HG03575 (cell line): ENCODE measurements at regions not wholly inside any gene's neighbourhood (a gene's known extent, or its start where the extent isn't known, plus 50 kb on each side); places are given as distances from the start of the nearest gene placed in this dataset.

Experiments used
- ATAC-seq: cut with Tn5 transposase; IDR thresholded peaks from one replicate; pipeline ENCODE4 v1.9.1; 2021; ENCODE audit not compliant: unreplicated experiment, insufficient number of reproducible peaks, low FRiP score; ENCODE audit errors: extremely low read depth

DNA sequence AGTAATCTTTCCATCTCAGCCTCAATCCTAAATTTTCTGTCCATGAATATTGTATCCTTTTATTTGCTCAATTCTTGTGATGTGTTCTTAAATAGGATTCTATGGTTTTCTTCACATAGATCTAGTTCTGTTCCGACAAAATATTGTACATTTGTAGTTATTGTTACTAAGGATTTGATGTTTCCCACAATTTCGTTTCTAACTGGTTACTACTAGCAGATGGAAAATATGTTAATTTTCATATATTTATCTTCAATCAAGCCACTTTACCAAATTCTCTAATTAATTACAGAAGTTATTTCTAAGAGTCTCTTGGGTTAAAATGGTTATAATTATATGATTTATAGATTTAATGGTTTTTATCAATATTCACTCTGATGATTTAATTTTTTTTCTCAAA is 60.3 kb downstream of the SEC61B start:
- ATAC-seq, result no peak

GRCh38 chr9:99285965-99286364 is 63.9 kb downstream of the SEC61B start:
- no peak for ATAC-seq

DNA sequence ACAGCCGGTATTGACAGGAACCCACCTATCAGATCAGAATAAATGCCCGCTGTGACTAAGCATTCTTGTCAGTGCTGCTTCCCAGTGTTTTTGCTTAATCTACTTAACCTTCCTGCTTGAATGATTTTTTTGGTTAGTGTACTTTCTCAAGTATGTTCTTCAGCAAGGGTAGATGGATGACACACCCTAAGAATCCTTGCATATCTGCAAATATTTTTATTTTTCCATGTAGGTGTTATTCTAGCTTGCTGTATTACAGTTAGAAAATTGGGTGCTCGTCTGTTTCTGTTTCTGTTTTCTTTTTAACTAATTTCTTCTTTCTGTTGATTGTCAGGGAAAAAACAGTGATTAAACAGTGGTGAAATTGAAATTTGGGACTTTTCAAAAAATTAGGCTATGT is 64.5 kb downstream of the SEC61B start:
- ATAC-seq, result no peak

GRCh38 chr9:99287641-99288040 is 65.6 kb downstream of the SEC61B start:
- no peak for ATAC-seq

- ATAC-seq, result no peak
Observed at GRCh38 chr9:99288830-99289229, 66.7 kb downstream of the SEC61B start.

DNA sequence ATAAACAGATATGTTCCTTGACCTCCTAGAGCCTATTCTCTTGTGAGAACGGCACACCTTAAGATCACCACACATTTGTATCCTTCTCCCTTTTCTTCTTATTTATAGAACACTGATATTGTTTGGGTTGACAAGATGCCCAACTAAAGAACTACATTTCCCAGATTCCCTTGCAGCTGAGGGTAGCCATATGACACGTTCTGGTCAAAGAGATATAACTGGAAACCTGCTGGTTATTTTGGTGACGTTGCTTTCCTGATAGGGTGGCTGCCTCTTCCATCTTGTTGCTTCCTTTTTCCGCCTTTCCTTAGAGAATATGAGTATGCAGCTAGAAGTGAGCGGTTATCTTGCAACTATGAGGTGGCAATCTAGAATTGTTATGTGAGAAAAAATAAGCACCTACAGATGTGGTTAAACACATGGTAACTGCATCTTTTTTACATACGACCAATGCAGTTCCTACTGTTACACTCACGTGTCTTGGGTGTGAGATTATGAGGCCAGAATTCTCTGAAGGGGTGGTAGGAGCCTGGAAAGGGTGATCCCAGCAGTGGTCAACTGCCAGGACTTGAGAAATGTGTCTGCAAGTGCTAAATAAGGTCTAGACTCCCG is 72.9 kb downstream of the SEC61B start:
- ATAC-seq, result no peak

DNA sequence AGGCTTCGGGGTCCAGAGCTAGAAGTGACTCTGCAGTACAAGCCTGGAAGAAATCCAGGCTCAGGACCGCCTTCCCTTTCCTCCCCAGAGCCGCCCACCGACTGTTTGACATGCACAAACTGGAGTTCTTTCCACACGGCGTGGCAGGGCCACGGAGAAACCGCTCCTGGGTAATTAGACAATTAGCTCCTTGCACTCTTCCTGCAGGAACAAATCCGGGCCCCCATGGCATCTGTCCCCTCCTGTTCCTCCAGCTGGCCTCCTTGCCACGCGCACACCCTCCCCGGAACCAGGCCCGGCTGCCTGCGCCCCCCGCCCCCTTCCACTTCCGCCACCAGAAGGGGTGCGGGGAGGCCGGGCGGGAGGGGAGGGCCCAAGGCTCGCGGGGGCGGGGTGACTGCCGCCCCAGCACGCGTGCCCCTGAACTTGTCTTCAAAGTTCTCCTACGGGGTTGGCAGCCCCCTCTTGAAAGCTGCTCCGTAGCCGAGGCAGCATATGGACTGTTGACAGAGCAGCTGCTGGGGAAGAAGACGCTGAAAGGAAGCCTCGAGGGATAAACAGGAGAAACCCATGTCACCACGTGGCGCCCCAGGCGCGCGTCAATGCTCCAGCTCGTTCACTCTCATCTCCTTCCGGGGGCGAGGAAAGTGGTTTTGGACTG is 74.3 kb downstream of the SEC61B start:
- no peak for ATAC-seq

DNA sequence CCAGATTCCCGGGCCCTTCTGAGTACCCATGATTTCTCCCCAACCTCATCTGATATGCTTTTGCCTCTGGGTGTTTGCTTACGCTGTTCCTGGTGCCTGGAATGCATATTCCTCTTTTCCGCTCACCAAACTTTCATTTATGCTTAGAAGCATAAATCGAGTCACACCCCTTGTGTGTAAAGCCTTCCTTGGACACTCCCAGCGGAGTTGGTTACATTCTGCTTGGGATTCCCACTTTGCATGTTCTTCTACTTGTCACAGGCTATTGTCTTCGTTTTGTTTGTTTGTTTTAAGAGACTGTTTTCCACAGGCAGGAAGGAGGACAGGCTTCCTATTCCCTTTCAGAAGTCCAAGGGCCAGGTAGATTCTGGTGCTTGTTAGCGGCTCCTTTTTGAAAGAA is 76.5 kb downstream of the SEC61B start:
- no peak for ATAC-seq

DNA sequence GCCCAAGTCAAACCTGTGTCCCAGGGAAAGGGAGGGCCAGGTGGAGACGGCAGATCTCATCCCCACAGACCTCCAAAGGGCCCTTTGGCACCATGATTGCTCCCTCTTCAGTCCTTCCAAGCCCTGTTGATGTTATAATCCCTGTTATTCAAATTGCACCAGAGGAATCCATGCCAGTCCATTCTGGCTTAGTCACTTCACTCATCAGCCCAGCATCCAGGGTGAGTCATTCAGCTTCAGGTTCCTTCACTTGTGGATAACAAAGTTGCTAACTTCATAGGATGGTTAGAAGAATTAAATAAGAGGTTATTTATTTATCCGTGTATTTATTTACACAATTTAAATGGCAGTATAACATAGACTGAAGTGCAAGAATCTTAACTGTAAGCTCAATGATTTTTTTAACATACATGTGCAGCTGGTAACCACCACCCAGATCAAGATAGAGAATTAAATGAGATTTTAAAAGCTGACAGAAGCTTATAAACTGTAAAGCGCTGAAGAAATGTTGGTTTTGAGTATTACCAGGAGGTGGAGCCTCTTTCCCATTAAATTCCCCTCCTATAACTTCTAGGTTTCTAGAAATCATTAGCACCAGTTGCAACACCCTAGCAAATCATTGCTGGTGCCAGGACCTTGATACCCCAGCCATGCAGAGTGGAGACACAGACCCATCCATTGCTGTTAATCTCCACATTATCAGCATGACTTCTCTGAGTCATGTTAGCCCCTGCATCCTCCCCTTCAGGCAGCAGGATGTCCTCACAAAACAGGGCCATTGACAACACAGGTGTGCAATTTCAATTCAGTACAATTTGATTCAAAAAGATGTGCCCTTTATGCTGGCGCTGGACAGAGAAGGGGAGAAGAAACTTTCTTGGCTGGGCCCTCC is 77.4 kb downstream of the SEC61B start:
- ATAC-seq, result no peak

- no peak for ATAC-seq
Observed at GRCh38 chr9:99300103-99300439, 78.0 kb downstream of the SEC61B start.

DNA sequence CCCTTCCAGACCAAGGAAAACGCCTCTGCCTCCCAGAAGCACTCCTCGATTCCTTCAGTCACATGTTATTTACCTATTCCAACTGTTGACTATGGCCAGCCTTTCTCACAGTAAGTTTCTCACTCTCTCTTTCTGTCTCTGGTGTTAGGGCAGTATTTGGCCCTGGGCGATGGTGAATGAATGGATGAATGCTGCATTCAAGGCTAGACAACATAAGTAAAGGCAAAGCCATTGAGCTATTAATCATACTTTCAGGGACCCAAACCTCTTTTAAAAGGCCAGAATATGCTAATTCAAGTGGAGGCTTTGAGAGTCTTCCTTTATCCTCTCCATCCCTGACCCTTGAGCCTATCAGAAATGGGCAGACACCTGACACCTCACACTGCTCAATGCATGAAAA is 78.5 kb downstream of the SEC61B start:
- no peak for ATAC-seq

GRCh38 chr9:99303177-99303576 is 81.1 kb downstream of the SEC61B start:
- ATAC-seq, result no peak

DNA sequence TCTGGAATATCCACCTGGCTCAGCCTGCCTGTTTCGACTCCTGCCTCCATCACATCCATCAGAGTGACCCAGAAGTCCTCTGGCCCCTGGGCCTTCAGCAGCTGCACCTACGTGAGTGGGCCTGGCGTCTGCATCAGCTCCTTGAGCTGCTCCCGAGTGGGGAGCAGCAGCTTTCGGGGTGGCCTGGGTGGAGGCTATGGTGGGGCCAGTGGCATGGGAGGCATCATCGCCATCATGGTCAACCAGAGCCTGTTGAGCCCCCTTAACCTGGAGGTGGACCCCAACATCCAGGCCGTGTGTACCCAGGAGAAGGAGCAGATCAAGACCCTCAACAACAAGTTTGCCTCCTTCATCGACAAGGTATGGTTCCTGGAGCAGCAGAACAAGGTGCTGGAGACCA is 83.0 kb downstream of the SEC61B start:
- ATAC-seq, result no peak

DNA sequence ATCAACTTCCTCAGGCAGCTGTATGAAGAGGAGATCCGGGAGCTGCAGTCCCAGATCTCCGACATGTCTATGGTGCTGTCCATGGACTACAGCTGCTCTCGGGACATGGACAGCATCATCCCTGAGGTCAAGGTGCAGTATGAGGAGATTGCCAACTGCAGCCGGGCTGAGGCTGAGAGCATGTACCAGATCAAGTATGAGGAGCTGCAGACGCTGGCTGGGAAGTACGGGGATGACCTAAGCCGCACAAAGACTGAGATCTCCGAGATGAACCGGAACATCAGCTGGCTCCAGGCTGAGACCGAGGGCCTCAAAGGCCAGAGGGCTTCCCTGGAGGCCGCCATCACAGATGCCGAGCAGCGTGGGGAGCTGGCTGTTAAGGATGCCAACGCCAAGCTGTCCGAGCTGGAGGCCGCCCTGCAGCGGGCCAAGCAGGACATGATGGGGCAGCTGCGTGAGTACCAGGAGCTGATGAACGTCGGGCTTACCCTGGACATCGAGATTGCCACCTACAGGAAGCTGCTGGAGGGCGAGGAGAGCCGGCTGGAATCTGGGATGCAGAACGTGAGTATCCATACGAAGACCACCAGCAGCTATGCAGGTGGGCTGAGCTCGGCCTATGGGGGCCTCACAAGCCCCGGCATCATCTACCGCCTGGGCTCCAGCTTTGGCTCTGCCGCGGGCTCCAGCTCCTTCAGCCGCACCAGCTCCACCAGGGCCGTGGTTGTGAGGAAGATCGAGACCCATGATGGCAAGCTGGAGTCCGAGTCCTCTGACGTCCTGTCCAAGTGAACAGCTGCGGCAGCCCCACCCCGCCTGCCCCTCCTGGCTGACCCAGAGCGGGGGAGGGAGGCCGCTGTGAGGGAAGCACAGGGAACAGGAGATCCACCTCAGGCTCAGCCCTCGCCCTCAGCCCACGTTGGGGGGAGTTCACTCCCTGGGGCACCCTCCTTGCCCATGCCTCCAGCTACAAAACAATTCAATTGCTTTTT is 84.0 kb downstream of the SEC61B start:
- ATAC-seq, result no peak

DNA sequence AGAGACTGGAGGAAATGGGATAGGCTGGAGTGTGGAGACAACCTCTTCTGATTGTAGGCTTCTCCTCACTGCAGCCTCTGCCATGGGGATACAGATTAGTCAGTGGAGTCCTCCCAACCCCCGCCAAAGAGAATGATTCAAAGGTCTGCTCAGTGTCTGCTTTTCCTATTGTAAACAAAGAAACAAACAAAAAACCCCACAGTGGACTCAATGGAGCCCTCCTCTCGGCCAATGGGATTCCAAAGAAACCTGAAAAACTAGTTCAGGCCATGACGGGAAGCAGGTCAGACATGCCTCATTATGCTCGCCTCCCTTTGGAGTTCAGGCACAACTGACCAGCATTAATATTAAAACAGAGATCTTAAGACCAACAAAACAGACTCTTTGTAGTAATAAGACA is 85.8 kb downstream of the SEC61B start:
- no peak for ATAC-seq

DNA sequence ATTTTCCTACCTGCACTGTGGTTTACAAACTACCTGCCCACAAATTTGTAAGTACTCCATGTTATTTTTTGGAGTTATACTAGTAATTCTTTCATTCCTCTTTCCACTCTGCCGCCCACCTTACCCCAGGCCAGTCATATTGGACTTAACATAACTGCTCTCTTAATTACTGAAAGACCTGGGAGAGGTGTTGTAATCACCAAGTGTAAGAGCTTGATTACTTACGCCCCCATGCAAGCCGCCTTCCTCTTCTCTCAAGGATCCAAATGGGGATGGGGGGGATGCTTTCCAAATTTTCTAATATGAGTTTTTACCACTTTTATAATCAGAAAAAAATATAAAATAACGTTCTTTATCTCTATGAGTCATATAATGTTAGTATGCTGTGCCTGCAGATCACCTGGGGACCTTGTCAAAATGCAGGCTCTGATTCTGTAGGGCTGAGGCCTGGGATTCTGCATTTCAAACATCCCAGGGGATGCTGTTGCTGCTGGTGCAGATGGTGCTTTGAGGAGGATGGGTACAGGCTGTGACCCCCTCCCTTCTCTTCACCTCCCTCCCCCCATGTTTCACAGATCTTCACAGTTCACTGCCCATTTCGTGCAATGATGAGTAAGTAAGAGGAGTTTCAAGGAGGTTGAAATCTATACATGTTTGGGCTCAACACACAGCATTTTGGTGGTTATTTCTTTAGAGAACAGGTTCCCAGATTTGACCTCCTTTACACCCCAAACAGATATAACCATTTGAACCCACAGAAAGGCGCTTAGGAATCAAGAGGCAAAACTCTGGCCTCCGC is 87.3 kb downstream of the SEC61B start:
- ATAC-seq, result no peak

- ATAC-seq, result no peak
Observed at GRCh38 chr9:99312736-99313135, 90.7 kb downstream of the SEC61B start.

DNA sequence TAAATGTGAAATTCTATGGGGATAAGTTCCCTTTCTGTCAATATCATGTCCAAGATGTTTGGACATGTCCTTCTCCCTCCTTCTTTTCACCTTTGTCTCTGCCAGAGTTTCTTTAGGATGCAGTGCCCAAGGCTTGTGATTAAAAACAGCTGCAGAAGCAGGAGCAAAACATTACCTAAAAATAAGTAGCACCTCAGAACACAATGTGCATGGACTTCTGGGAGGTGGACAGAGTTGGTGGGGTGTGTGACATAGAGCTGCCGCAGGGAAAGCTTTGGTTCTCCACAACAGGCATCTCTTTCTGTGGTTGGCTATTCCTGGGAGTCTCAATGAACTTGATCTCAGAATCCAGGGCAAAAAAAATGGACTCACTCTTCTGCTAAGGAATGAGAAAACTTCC is 97.0 kb downstream of the SEC61B start:
- no peak for ATAC-seq
